22Rv1 (cell line): ENCODE measurements at regions not wholly inside any gene's neighbourhood (a gene's known extent, or its start where the extent isn't known, plus 50 kb on each side); places are given as distances from the start of the nearest gene placed in this dataset.

Source experiments
- CTCF ChIP-seq: fragments of 450-650 bp; IDR thresholded peaks from 2 replicates; pipeline ENCODE4 v1.5.1; 2017; ENCODE audit warnings: mild to moderate bottlenecking
- ZFX ChIP-seq: fragments of 450-650 bp; IDR thresholded peaks from 2 replicates; pipeline ENCODE4 v1.6.1; 2017; ENCODE audit warnings: antibody characterized with exemption, borderline replicate concordance

- TF ChIP-seq CTCF (no peak), ZFX (no peak)
These were observed 350.7 kb upstream of the SPHKAP start for GRCh38 chr2:228532233-228532632.
